ENCODE measurements at regions not wholly inside any gene's neighbourhood (a gene's known extent, or its start where the extent isn't known, plus 50 kb on each side); places are given as distances from the start of the nearest gene placed in this dataset.
A peak's percentile ranks its signal among the peaks of the same experiment; 100 is the strongest.

- H3K36me3 ChIP-seq (ENCODE audit: control insufficient read depth in 2 of 4, insufficient read depth in 4 of 4, low read length in 3 of 4) = no peaks in the 10 kb centered on the region
- no peak overlapping the region for H3K23ac ChIP-seq (ENCODE audit: insufficient read length)
- no peak overlapping the region for H2BK12ac ChIP-seq (ENCODE audit: low read depth, low read length)
- H2AK5ac ChIP-seq (ENCODE audit: low read depth, low read length) = no peak overlapping the region
- H4K8ac ChIP-seq (ENCODE audit: extremely low read depth, insufficient read depth, low read length) = no peak overlapping the region
- H4K5ac ChIP-seq (ENCODE audit: insufficient read length, low read depth, low read length) = no peak overlapping the region
- no peak overlapping the region for H3K56ac ChIP-seq (replicated peaks; ENCODE audit: insufficient read length, low read depth, low read length)
- no peaks in the 10 kb centered on the region for H4K20me1 ChIP-seq (replicated peaks in 1 of 2; ENCODE audit: control insufficient read depth in 1 of 2, insufficient read depth in 2 of 2, low read length in 2 of 2)
- H3K79me2 ChIP-seq (ENCODE audit: control insufficient read depth in 1 of 2, insufficient read depth in 2 of 2, low read length in 2 of 2) = no peaks in the 10 kb centered on the region
- no peaks in the 10 kb centered on the region for H3K79me1 ChIP-seq (ENCODE audit: low read depth, low read length)
- no peak overlapping the region for H2BK15ac ChIP-seq (ENCODE audit: low read length)
- no peak overlapping the region for H2AFZ ChIP-seq (ENCODE audit: low read length)
- FAIRE-seq (no peak), DNase-seq (ENCODE audit: low read depth in 1 of 2, low spot score in 2 of 2) (no peak)
- 93% methylated on average over 2 of the region's 2 CpGs; no CpG with 5 or more reads in 1 of the 2 experiments for WGBS, 2 experiments (ENCODE audit: extremely low coverage in 1 of 2, insufficient coverage in 1 of 2, insufficient read length in 1 of 2, insufficient replicate concordance in 2 of 2, low coverage in 1 of 2, low lambda C conversion rate in 2 of 2, missing lambda C conversion rate in 1 of 2)
- H3K23me2 ChIP-seq (ENCODE audit: low read depth, low read length) = no peaks in the 10 kb centered on the region
- H2BK20ac ChIP-seq (ENCODE audit: low read length) = no peak overlapping the region
- H3K9ac ChIP-seq (replicated peaks in 1 of 4; ENCODE audit: extremely low read depth in 1 of 4, low read depth in 3 of 4, low read length in 3 of 4) = no peak overlapping the region
- no peak overlapping the region for H2BK5ac ChIP-seq (ENCODE audit: low read depth, low read length)
- H3K9me3 ChIP-seq (ENCODE audit: insufficient read depth in 2 of 2, low read depth in 1 of 2, low read length in 1 of 2) = no peaks in the 10 kb centered on the region
- TF ChIP-seq NANOG (IDR thresholded peaks at IDR 0.05; ENCODE audit: insufficient read depth, low read depth, low read length, poor library complexity, severe bottlenecking) (peak; percentile 89), BRCA1 (IDR thresholded peaks at IDR 0.05; ENCODE audit: low read depth, low read length) (no peak)
- H3K27ac ChIP-seq (ENCODE audit: low read depth, low read length) = no peak overlapping the region
- H3K18ac ChIP-seq (ENCODE audit: extremely low read depth, low read length) = no peak overlapping the region
- no peaks in the 10 kb centered on the region for H3K27me3 ChIP-seq (replicated peaks in 1 of 4; ENCODE audit: control insufficient read depth in 3 of 4, extremely low read depth in 1 of 4, insufficient read depth in 3 of 4, low read length in 3 of 4)
- no peak overlapping the region for H2BK120ac ChIP-seq (replicated peaks; ENCODE audit: low read depth, low read length)
- H3K4me2 ChIP-seq (ENCODE audit: insufficient read depth in 1 of 2, low read depth in 2 of 2, low read length in 2 of 2) = 0 out of 4 replicates have a peak overlapping the region, but pooled peaks of 1 of the 2 experiments have one; percentile 10
- peaks cover 0 to 4% (median 3%) of the 10 kb centered on the region in 4 experiments; a peak in 2 of 7 replicates for H3K4me1 ChIP-seq (replicated peaks in 1 of 4; ENCODE audit: control insufficient read depth in 3 of 4, insufficient read depth in 4 of 4, low read length in 3 of 4)
- H3K4ac ChIP-seq (replicated peaks; ENCODE audit: insufficient read length, low read depth, low read length) = no peak overlapping the region
- POLR2A ChIA-PET (ENCODE audit: partially characterized antibody) = no interaction called here
- H3K14ac ChIP-seq (ENCODE audit: insufficient read length) = no peak overlapping the region
- CTCF ChIA-PET (ENCODE audit: partially characterized antibody) = interaction anchor here (0.6 to 2.4 kb wide), 4 partner anchors 20 to 524 kb away, joined by 3 to 8 read pairs (median 4); no protein-coding TSS in a partner anchor
- H3K4me3 ChIP-seq (ENCODE audit: extremely low read depth in 1 of 4, insufficient read depth in 2 of 4, low read depth in 3 of 4, low read length in 4 of 4) = no peak overlapping the region
- no peak overlapping the region for H4K91ac ChIP-seq (replicated peaks; ENCODE audit: insufficient read length, low read length)
Measured at GRCh38 chr12:102722147-102722546, 194.9 kb downstream of the PAH start.

Measured in H1 (cell line).